GM12878 (cell line): ENCODE measurements at regions not wholly inside any gene's neighbourhood (a gene's known extent, or its start where the extent isn't known, plus 50 kb on each side); places are given as distances from the start of the nearest gene placed in this dataset.

Experiments
- ATAC-seq: fragments of 200-7000 bp; cut with Tn5 transposase; 3 replicates; pipeline ENCODE4 v1.9.1; 2020; ENCODE audit warnings: mild to moderate bottlenecking, moderate library complexity
- BruUV-seq: library from RNA; stranded (reverse); fragments of 400-500 nt; replicated peaks from 2 replicates; lab custom pipeline; 2021; lab: Mats Ljungman, UMichigan
- CTCF ChIA-PET: fragments of 300-600 bp; sonication (Branson Sonifier 250); formaldehyde crosslinking; extraction: SDS; loops from one replicate; lab custom pipeline; 2021; ENCODE audit warnings: inconsistent platforms; lab: Yijun Ruan, JAX
- POLR2A ChIA-PET: fragments of 350-600 bp; formaldehyde crosslinking; extraction: SDS; loops from one replicate; lab custom pipeline; 2021; ENCODE audit warnings: inconsistent platforms; lab: Charles Lee
- RAD21 ChIA-PET: fragments of 300-600 bp; sonication (Branson Sonifier 250); formaldehyde crosslinking; loops from one replicate; lab custom pipeline; 2023; ENCODE audit warnings: antibody characterized with exemption; ENCODE audit not compliant: unreplicated experiment; lab: Charles Lee
- SMC1A ChIA-PET: fragments of 300-600 bp; sonication (Branson Sonifier 250); formaldehyde crosslinking; loops from one replicate; lab custom pipeline; 2023; ENCODE audit not compliant: unreplicated experiment, uncharacterized antibody; lab: Charles Lee
- DNase-seq: peaks from one replicate; pipeline ENCODE4 v3.0.0-alpha.2; 2011; ENCODE audit warnings: low read depth, low spot score
- FAIRE-seq: peaks from 3 replicates; lab custom pipeline; 2011; peaks lifted over from hg19 to GRCh38; lab: Jason Lieb, UNC
- H2AFZ ChIP-seq: 2 replicates; pipeline ENCODE4 v1.6.0; 2011; ENCODE audit warnings: low read depth, low read length, control low read depth; ENCODE audit not compliant: control insufficient read depth
- H3K27ac ChIP-seq: 2 replicates; pipeline ENCODE4 v1.5.1; 2011; ENCODE audit warnings: control low read depth; ENCODE audit not compliant: control insufficient read depth, insufficient read depth
- H3K27me3 ChIP-seq, 2 experiments: replicated peaks in 1 of 2; 2 replicates each; pipeline versions ENCODE4 v1.6.0 to v1.6.1; 2011; ENCODE audit warnings: low read length in 1 of 2; ENCODE audit not compliant: control insufficient read depth in 2 of 2, insufficient read depth in 2 of 2
- H3K36me3 ChIP-seq, 2 experiments: 2 replicates each; pipeline ENCODE4 v1.5.1; 2011; ENCODE audit warnings: low read length in 1 of 2; ENCODE audit not compliant: control insufficient read depth in 2 of 2, insufficient read depth in 2 of 2
- H3K4me1 ChIP-seq: 2 replicates; pipeline ENCODE4 v1.6.1; 2011; ENCODE audit warnings: mild to moderate bottlenecking, low read length, moderate library complexity, mixed read lengths; ENCODE audit not compliant: control insufficient read depth, insufficient read depth
- H3K4me2 ChIP-seq: 2 replicates; pipeline ENCODE4 v1.6.0; 2011; ENCODE audit warnings: control low read depth; ENCODE audit not compliant: control insufficient read depth, insufficient read depth
- H3K4me3 ChIP-seq: fragments of 200-600 bp; sonication (generic); 2 replicates; pipeline ENCODE4 v1.5.1; 2016
- H3K79me2 ChIP-seq: 2 replicates; pipeline ENCODE4 v1.6.0; 2011; ENCODE audit warnings: low read length; ENCODE audit not compliant: control insufficient read depth, insufficient read depth
- H3K9ac ChIP-seq: 2 replicates; pipeline ENCODE4 v1.8.0; 2011; ENCODE audit warnings: low read length, control low read depth, mixed read lengths; ENCODE audit not compliant: control insufficient read depth, insufficient read depth
- H3K9me3 ChIP-seq: replicated peaks from 3 replicates; pipeline ENCODE4 v1.5.1; 2011; ENCODE audit warnings: mild to moderate bottlenecking, low read length; ENCODE audit not compliant: control insufficient read depth, insufficient read depth
- H4K20me1 ChIP-seq: 2 replicates; pipeline ENCODE4 v1.6.0; 2011; ENCODE audit not compliant: control insufficient read depth, insufficient read depth
- CHD1 ChIP-seq: IDR thresholded peaks from 2 replicates; pipeline ENCODE4 v1.6.1; 2012; ENCODE audit warnings: low read depth, low read length, improper control_type of control experiment
- HDAC2 ChIP-seq: fragments of 200-600 bp; sonication (generic); IDR thresholded peaks from 2 replicates; pipeline ENCODE4 v1.6.1; 2017
- NFYB ChIP-seq: IDR thresholded peaks from 2 replicates; pipeline ENCODE4 v1.6.1; 2011; ENCODE audit warnings: low read depth, mild to moderate bottlenecking, low read length, improper control_type of control experiment, moderate library complexity; ENCODE audit not compliant: insufficient read depth
- POLR2AphosphoS2 ChIP-seq: IDR thresholded peaks from 2 replicates; pipeline ENCODE4 v1.6.1; 2011; ENCODE audit warnings: low read depth, mild to moderate bottlenecking, low read length, improper control_type of control experiment, moderate library complexity
- RUNX3 ChIP-seq: IDR thresholded peaks from 2 replicates; pipeline ENCODE4 v1.6.1; 2012; ENCODE audit warnings: low read length, inconsistent platforms
- SPI1 ChIP-seq: IDR thresholded peaks from 2 replicates; pipeline ENCODE4 v1.6.1; 2011; ENCODE audit warnings: low read depth, mild to moderate bottlenecking, low read length, moderate library complexity, borderline replicate concordance; ENCODE audit not compliant: insufficient read depth
- ZNF24 ChIP-seq: fragments of 450-650 bp; IDR thresholded peaks from 2 replicates; pipeline ENCODE4 v1.6.1; 2017; ENCODE audit warnings: antibody characterized with exemption, mild to moderate bottlenecking
- WGBS: methylation state at CpG from one replicate; pipeline ENCODE4 v1.1.6; 2016; ENCODE audit warnings: low lambda C conversion rate; ENCODE audit not compliant: insufficient replicate concordance, insufficient coverage; ENCODE audit errors: missing lambda C conversion rate; 5-methylcytosine and 5-hydroxymethylcytosine counted together
- in situ Hi-C: fragments of 300-500 bp; cut with MboI; formaldehyde crosslinking; loops from 9 replicates; pipeline ENCODE4 v1.14.3; 2018; ENCODE audit warnings: mixed read lengths
- intact Hi-C: fragments of 100-400 bp; cut with micrococcal nuclease; formaldehyde crosslinking; loops from one replicate; pipeline ENCODE4 v1.14.2; 2022; ENCODE audit not compliant: unreplicated experiment
- TF ChIP-seq, protein P1 (sequence below): fragments of 450-650 bp; formaldehyde crosslinking; IDR thresholded peaks from 2 replicates; pipeline ENCODE4 v1.4.0; 2022; ENCODE audit warnings: mild to moderate bottlenecking, moderate library complexity
- TF ChIP-seq, protein P2 (sequence below): fragments of 450-650 bp; IDR thresholded peaks from 2 replicates; pipeline ENCODE4 v1.6.1; 2017; ENCODE audit warnings: antibody characterized with exemption, mild to moderate bottlenecking, moderate library complexity

DNA sequence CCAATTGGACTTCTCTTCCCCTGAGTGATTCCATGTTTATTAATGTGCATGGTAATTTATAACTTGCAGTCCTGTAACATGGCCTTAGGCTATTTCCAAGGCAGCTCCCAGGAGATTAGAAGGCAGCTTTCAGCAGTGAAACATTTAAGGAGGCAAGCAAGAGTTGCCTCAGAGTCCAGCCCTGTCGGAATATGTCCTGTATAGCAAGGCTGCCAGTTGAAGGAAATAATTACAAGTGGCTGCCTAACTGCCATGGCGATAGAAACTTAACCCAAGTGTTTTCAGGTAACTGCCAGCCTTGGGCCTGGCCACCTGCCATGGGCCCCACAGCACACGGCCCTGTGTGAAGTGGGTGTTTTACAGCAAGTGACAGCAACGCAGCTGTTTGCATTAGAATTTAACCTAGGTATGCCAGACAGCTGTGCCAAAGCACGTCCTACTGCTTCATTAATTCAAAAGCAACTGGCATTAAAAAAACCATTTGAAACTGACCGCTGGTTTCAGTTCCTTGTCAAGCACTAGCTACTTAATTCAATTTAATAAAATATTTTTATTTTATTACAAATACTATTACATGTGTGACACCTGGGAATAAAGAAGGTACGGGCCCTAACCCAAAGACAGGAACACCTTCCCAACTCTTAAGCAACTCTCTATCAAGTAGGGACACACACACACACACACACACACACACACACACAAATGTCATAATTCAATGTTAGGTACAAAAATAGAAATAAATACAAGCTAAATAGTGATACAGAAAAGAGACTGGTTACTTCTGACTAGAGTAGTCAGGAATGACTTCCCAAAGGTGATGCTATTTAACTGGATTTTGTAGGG, 151.8 kb upstream of the HEY2 start:
- 14% methylated on average over 7 of the region's 7 CpGs for WGBS
- H2AFZ ChIP-seq: no peak overlapping the region
- SMC1A ChIA-PET: no interaction called here
- no peaks in the 10 kb centered on the region; a peak in 1 of 4 replicates for H3K27me3 ChIP-seq
- H3K4me1 ChIP-seq: no peaks in the 10 kb centered on the region
- H3K4me3 ChIP-seq: no peak overlapping the region
- H3K4me2 ChIP-seq: no peak overlapping the region
- in situ Hi-C loops (no loop called here), intact Hi-C loops (no loop called here)
- no peak overlapping the region for H3K9ac ChIP-seq
- H3K36me3 ChIP-seq: no peaks in the 10 kb centered on the region
- H3K9me3 ChIP-seq: no peaks in the 10 kb centered on the region
- FAIRE-seq: no peak
- RAD21 ChIA-PET: no interaction called here
- BruUV-seq: no TSS peak
- POLR2A ChIA-PET: no interaction called here
- no peaks in the 10 kb centered on the region for H4K20me1 ChIP-seq
- DNase-seq: no peak
- no peaks in the 10 kb centered on the region for H3K79me2 ChIP-seq
- H3K27ac ChIP-seq: no peak overlapping the region
- TF ChIP-seq, protein P1, sequence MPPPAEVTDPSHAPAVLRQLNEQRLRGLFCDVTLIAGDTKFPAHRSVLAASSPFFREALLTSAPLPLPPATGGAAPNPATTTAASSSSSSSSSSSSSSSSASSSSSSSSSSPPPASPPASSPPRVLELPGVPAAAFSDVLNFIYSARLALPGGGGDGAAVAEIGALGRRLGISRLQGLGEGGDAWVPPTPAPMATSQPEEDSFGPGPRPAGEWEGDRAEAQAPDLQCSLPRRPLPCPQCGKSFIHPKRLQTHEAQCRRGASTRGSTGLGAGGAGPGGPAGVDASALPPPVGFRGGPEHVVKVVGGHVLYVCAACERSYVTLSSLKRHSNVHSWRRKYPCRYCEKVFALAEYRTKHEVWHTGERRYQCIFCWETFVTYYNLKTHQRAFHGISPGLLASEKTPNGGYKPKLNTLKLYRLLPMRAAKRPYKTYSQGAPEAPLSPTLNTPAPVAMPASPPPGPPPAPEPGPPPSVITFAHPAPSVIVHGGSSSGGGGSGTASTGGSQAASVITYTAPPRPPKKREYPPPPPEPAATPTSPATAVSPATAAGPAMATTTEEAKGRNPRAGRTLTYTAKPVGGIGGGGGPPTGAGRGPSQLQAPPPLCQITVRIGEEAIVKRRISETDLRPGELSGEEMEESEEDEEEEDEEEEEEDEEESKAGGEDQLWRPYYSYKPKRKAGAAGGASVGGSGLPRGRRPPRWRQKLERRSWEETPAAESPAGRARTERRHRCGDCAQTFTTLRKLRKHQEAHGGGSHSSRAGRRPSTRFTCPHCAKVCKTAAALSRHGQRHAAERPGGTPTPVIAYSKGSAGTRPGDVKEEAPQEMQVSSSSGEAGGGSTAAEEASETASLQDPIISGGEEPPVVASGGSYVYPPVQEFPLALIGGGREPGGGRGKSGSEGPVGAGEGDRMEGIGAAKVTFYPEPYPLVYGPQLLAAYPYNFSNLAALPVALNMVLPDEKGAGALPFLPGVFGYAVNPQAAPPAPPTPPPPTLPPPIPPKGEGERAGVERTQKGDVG (CRISPR knock-in tag): no peak
- TF ChIP-seq, protein P2, sequence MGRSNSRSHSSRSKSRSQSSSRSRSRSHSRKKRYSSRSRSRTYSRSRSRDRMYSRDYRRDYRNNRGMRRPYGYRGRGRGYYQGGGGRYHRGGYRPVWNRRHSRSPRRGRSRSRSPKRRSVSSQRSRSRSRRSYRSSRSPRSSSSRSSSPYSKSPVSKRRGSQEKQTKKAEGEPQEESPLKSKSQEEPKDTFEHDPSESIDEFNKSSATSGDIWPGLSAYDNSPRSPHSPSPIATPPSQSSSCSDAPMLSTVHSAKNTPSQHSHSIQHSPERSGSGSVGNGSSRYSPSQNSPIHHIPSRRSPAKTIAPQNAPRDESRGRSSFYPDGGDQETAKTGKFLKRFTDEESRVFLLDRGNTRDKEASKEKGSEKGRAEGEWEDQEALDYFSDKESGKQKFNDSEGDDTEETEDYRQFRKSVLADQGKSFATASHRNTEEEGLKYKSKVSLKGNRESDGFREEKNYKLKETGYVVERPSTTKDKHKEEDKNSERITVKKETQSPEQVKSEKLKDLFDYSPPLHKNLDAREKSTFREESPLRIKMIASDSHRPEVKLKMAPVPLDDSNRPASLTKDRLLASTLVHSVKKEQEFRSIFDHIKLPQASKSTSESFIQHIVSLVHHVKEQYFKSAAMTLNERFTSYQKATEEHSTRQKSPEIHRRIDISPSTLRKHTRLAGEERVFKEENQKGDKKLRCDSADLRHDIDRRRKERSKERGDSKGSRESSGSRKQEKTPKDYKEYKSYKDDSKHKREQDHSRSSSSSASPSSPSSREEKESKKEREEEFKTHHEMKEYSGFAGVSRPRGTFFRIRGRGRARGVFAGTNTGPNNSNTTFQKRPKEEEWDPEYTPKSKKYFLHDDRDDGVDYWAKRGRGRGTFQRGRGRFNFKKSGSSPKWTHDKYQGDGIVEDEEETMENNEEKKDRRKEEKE: no peak
- TF ChIP-seq RUNX3 (0 out of 2 replicates have a peak, but pooled peaks have one; percentile 6), SPI1 (peak; percentile 47; the same call in 1 of the 2 replicates), HDAC2 (no peak), CHD1 (no peak), POLR2AphosphoS2 (no peak), NFYB (no peak), ZNF24 (peak; percentile 79)
- CTCF ChIA-PET: no interaction called here
- peak; percentile 79 for ATAC-seq
